ENCODE measurements at regions not wholly inside any gene's neighbourhood (a gene's known extent, or its start where the extent isn't known, plus 50 kb on each side); places are given as distances from the start of the nearest gene placed in this dataset.

GRCh38 chr9:31683116-31683515, 701.3 kb upstream of the ACO1 start:
- TF ChIP-seq, protein P1, sequence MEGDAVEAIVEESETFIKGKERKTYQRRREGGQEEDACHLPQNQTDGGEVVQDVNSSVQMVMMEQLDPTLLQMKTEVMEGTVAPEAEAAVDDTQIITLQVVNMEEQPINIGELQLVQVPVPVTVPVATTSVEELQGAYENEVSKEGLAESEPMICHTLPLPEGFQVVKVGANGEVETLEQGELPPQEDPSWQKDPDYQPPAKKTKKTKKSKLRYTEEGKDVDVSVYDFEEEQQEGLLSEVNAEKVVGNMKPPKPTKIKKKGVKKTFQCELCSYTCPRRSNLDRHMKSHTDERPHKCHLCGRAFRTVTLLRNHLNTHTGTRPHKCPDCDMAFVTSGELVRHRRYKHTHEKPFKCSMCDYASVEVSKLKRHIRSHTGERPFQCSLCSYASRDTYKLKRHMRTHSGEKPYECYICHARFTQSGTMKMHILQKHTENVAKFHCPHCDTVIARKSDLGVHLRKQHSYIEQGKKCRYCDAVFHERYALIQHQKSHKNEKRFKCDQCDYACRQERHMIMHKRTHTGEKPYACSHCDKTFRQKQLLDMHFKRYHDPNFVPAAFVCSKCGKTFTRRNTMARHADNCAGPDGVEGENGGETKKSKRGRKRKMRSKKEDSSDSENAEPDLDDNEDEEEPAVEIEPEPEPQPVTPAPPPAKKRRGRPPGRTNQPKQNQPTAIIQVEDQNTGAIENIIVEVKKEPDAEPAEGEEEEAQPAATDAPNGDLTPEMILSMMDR (conservative IDR thresholded peaks at IDR 0.05) = no peak
- no peak overlapping the region for H3K27ac Mint-ChIP-seq
- no peak overlapping the region for H3K56ac ChIP-seq (ENCODE audit: insufficient read length, low read depth, low read length)

More at GRCh38 chr9:31683116-31683515, 701.3 kb upstream of the ACO1 start:
- Histone ChIP-seq H2BK120ac (ENCODE audit: low read depth, low read length, poor library complexity, severe bottlenecking) (no peak overlapping the region), H2BK15ac (ENCODE audit: low read depth, low read length) (no peak overlapping the region), H3K23me2 (ENCODE audit: insufficient read length, low read depth, low read length, poor library complexity, severe bottlenecking) (no peaks in the 10 kb centered on the region), H3K4ac (ENCODE audit: low read depth, low read length) (no peak overlapping the region), H3T11ph (ENCODE audit: low read length) (no peak overlapping the region), H3K14ac (ENCODE audit: insufficient read depth, low read length) (no peak overlapping the region), H3K4me2 (ENCODE audit: insufficient read depth, insufficient read length, low read length) (no peak overlapping the region), H3K9me3 (ENCODE audit: control insufficient read depth, low read depth, low read length) (no peaks in the 10 kb centered on the region), H2BK12ac (ENCODE audit: insufficient read length, low read depth, low read length) (no peak overlapping the region), H3K27me3 (ENCODE audit: insufficient read depth, low read length) (no peaks in the 10 kb centered on the region), H3K9ac (ENCODE audit: extremely low read depth, insufficient read length, low read length) (no peak overlapping the region), H4K8ac (replicated peaks; ENCODE audit: insufficient read length, low read depth, low read length) (no peak overlapping the region), H4K20me1 (ENCODE audit: control insufficient read depth, insufficient read depth, insufficient read length) (no peaks in the 10 kb centered on the region), H3K27ac (ENCODE audit: insufficient read length, low read depth, low read length) (no peak overlapping the region), H3K18ac (ENCODE audit: insufficient read length, low read depth, low read length) (no peak overlapping the region), H2AFZ (ENCODE audit: low read length) (no peak overlapping the region), H3K4me1 (ENCODE audit: insufficient read depth, low read length) (no peaks in the 10 kb centered on the region), H3K79me2 (ENCODE audit: insufficient read depth, low read length) (no peaks in the 10 kb centered on the region), H4K91ac (ENCODE audit: insufficient read length, low read depth, low read length) (no peak overlapping the region), H4K5ac (ENCODE audit: insufficient read length, low read depth, low read length) (no peak overlapping the region), H2AK5ac (ENCODE audit: insufficient read length, low read length) (no peak overlapping the region), H3K79me1 (ENCODE audit: insufficient read depth, low read depth, low read length, poor library complexity, severe bottlenecking) (no peaks in the 10 kb centered on the region), H2BK5ac (ENCODE audit: insufficient read length, low read length) (no peak overlapping the region), H3K23ac (ENCODE audit: insufficient read length, low read depth, low read length) (no peak overlapping the region), H2BK20ac (ENCODE audit: low read depth, low read length, poor library complexity, severe bottlenecking) (no peak overlapping the region)
- H3K4me1 Mint-ChIP-seq = no peaks in the 10 kb centered on the region
- no peak overlapping the region for H3K4me3 Mint-ChIP-seq
- DNase-seq = no peak
- H3K27me3 Mint-ChIP-seq (ENCODE audit: low read depth) = no peaks in the 10 kb centered on the region
- H3K36me3 Mint-ChIP-seq (ENCODE audit: insufficient read depth in 1 of 3, low read depth in 3 of 3) = 0 out of 7 replicates have a peak, but pooled peaks cover 0 to 2% (median 0%) of the 10 kb centered on the region in 3 experiments
- no CpG with 5 or more reads among the region's 2 CpGs for WGBS (ENCODE audit: extremely low coverage, insufficient read length, low lambda C conversion rate)
- H3K9me3 Mint-ChIP-seq = no peaks in the 10 kb centered on the region; a peak in 2 of 5 replicates

Measured in H9 (cell line).